HG03135 (cell line): ENCODE measurements at regions not wholly inside any gene's neighbourhood (a gene's known extent, or its start where the extent isn't known, plus 50 kb on each side); places are given as distances from the start of the nearest gene placed in this dataset.
"Not testable (repeated sequence)": the region's sequence is repeated elsewhere in the genome, so short reads cannot be mapped to it uniquely, and the experiment has no call there.

ENCODE experiments used
- ATAC-seq: cut with Tn5 transposase; IDR thresholded peaks from one replicate; pipeline ENCODE4 v1.9.1; 2021; ENCODE audit warnings: mild to moderate bottlenecking, moderate library complexity; ENCODE audit not compliant: unreplicated experiment

DNA sequence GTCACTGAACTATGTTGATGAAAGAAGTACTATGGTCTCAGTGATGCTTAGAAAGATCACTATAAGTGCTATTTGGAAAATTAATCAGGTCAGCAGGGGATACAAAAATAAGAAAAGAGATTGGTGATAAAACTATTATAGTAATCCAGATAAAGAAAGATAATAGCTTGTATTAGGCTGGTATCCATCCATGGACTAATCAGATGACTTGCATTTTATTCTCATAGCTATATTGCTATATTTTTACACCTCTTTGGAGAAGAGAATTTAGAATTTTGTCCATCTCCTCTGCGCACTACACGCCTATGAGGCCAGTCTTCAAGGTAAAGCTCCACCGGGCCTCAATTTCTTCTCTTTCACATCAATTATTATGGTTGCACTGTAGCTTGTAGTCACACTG is 635.1 kb upstream of the DDX18 start:
- no peak for ATAC-seq

DNA sequence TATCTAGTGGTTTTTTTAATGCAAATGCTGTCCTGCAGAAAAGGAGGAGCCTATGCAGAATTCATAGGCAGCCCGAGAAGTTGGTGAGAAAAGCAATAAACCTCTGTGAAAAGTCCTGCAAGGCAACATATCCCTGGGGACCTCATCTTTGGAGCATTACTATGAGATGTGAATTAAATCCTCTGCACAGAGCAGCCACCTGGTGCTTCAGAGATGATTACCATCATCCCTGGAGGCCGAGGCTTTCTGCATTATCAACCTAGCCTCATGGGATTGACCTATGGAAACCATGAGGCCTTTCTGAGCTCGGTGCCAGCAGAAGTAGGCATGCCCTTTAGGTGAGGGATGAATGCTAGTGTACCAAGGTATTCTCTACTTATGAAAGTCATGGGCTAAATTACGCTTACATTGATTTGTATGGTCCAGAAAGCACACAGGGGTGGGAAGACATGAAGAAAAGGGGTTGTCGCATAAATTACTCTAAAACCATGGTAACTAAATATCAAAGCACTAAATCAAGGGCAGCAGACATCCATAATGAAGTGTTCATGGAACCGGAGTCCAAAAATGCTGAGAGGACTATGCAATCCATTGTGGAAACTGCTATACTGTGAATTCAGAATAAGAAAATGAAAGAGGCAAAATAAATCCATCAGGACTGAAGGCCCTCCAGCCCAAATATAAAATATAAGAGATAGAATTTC is 623.5 kb upstream of the DDX18 start:
- ATAC-seq = no peak

DNA sequence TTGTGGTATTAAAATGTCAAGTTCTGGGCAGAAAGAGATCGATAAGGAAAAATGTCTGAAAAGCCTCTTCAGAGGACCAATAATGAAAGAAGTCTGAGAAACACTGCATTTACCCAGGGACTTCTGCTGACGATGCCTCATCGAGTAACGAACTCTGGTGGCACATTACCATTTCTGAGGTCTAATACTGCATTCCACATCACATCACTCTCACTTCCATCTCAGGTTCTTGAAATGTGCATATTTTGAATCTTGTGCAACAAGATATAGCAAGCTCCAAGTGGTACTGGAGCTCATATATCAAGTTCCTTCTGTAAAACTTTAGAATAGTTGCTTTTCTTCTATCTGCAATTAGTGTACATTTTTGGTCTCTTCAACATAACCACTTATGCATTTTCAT is 619.1 kb upstream of the DDX18 start:
- ATAC-seq = no peak

DNA sequence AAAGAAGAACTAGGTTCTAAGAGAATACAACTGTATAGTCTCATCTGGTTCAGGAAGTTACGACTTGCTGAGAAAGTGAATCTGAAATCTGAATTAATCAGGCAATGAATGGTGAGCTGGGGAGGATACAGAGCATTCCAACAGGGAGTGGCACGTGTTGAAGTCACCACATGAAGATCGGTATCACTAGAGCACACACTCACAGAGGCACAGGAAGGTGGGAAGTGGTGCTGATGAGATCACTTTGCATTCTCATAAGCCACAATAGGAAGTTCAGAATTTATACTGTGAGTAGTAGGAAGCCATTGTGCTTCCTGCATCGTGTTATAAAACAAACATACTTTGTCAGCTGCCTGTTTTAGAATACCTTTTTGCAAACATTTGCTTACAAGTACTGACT is 615.0 kb upstream of the DDX18 start:
- no peak for ATAC-seq

- ATAC-seq = no peak
Measured at GRCh38 chr2:117212562-117212961, 601.9 kb upstream of the DDX18 start.

- ATAC-seq = no peak
Measured at GRCh38 chr2:117217145-117217544, 597.3 kb upstream of the DDX18 start.

DNA sequence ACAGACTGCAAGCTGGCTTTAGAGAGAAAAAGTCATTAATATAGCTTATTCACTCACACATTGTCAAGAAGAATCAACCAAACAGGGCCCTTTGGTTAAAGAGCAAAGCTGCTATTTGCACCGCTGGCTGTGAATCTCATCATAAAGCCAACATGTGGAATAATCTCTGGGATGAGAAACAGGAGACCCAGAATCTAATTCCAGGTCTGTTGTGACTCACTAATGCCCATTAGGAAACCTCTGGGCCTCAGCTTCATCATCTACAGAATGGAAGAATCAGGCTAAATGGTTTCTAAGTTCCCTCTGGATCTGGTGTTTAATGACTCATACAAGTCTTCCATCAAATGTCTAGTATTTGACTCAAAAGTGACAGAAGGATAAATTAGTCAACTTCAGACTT is 591.7 kb upstream of the DDX18 start:
- no peak for ATAC-seq

DNA sequence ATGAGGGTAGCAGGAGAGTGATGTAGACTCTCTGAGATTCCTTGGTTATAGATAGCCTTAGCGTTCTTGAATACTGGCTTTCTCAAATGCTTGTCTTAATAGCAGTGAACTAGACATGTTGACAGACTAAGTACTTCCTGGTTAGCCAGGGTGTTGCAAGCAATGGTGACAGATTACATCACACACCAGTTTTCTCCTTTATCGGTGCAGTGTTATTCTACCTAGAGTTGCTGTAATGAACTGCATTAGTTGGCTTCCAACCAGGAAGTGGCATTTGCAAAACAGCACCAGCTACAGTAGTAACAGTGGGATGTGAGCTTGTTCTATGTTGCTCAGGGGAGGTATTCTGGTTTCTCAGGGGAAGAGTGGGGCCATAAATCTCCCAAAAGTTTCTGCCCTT is 582.2 kb upstream of the DDX18 start:
- no peak for ATAC-seq

- no peak for ATAC-seq
Measured at GRCh38 chr2:117257362-117257761, 557.1 kb upstream of the DDX18 start.

DNA sequence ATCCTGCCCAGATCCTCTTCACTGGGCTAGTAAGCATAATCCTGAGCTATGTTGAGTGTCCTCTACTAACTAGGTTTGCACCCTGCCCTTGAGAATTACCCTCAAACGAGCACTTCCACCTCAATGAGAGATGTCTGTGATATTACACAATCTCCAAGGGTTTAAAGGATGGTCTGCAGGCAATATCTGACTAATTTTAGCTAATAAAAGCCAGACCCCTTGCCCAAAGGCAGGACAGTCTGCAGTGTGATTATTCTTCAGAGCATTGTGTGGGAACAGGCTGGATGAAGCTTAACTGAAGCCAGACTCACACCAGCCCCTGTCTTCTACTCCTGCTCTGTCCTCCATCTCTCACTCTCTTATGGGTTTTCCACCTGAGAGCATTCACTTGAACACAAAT is 544.9 kb upstream of the DDX18 start:
- ATAC-seq = no peak

DNA sequence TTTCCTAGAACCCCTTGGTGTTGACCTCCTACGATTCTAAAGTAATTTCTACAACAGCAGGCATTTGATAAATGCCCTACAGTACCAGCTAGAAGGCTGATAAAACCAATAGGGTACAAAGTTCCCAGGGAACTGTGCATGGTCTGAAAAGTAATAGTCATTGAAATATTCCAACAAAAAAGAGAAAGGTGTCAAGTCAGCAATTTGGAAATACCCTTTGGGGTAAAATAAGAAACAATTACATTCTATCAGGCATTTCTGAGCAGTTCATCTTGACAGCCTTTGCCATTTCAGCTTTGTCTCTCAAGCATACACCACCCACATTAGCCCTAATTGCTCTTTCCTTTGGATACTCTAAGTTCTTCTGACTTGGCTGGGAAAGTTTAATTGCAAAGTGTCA is 542.9 kb upstream of the DDX18 start:
- no peak for ATAC-seq

GRCh38 chr2:117273009-117273671 is 541.4 kb upstream of the DDX18 start:
- no peak for ATAC-seq

DNA sequence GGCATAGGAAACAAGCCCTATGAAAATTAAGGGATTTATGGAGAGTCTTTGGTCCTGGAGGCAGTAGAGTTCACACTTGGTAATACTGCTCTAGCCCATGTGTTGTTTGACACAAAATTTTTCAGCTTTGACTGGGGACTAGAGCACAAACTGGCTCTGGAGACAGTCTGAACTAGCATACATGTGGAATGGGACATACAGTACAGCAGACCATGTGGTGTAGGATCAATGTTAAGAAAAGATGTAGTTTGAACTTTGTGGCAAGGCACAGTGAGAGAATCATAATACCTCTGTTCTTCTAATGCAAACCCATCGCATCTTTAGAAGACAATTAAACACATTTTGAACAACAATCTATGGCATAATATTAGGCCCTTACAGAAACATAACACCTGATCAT is 521.5 kb upstream of the DDX18 start:
- ATAC-seq = no peak

DNA sequence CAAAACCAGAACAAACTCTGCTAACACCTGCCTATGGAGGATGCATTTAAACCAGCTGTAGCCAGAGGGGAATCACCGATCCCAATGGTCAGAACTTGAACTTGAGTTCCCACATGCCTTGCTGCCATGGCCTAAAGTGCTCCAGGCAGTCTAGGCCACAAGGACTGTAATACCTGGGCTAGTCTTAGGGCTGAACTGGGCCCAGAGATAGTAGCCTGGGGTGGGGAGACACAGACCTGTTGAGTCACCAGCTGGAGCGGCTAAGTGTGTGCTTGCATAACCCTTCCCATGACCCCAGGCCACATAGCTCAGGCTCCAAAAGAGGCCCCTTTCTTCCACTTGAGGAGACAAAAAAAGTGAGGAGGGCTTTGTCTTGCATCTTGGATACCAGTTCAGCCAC is 515.0 kb upstream of the DDX18 start:
- ATAC-seq = no peak

GRCh38 chr2:117308861-117309770 is 505.4 kb upstream of the DDX18 start:
- ATAC-seq = no peak

DNA sequence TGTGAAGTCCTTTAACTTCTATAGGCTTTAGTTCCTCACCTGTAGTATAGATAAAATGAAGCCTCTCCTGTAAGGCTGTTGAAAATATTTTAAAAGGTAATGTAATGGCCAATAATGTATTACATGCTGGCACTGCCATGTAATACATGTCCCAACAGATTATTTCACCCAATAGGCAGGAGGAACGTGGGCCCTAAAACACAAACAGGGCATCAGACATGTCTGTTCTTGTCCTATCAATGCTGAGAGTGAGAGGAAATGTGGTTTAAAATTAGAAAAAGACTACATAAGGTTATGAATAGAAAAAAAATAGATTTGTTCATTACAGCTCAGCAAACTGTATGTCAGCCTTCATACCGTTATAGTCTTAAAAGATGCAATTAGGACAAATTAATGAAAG is 492.7 kb upstream of the DDX18 start:
- no peak for ATAC-seq

DNA sequence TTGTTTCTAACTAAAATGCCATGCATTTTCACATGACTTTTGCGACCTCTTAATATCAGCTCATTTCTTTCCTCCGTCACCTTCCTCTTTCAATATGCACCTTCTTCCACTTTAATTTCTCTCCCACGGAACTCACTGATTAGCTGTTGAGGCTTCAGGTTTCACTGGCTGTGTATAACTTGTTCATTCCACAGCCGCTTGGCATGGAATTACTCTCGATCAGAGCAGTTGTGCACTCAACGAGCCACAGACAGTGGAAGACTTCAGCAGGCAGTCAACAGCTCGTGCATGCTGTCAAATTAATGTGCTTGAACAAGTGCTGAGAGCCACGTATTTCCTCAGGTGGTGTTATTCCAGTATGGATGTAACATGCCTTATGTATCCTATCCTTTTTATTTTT is 491.2 kb upstream of the DDX18 start:
- no peak for ATAC-seq

DNA sequence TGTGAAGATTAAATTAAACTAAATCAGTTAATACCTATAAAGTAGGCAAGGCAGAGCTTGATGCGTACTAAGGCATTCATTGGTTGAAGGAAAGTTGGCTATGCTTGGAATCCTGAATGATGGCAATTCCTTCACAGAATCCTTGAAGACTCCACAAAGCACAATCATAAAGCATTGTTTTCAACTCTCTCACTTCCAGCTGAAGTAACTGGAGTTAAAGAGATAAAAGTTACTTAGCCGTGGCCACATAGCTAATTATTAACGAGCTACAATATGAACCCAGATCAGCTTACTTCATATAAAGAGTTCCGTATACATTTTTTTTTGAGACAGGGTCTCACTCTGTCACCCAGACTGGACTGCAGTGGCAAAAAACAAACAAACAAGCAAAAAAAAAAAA is 483.9 kb upstream of the DDX18 start:
- no peak for ATAC-seq

- no peak for ATAC-seq
Measured at GRCh38 chr2:117335967-117336366, 478.5 kb upstream of the DDX18 start.

- ATAC-seq = no peak
Measured at GRCh38 chr2:117336496-117336895, 478.0 kb upstream of the DDX18 start.

DNA sequence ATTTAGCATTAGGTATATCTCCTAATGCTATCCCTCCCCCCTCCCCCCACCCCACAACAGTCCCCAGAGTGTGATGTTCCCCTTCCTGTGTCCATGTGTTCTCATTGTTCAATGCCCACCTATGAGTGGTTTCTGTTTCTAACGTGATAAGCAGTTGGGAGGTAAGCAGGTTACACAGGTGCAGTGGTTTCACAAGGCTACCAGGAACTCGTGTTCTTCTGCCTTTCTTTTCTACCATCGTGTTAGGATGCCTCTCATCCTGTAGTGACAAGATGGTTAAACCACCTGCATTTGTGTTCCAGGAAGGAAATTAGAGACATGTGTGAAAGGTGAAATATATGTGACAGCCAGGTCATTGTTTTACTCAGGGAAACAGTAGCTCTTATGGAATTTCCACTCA is 476.5 kb upstream of the DDX18 start:
- not testable (repeated sequence) for ATAC-seq

DNA sequence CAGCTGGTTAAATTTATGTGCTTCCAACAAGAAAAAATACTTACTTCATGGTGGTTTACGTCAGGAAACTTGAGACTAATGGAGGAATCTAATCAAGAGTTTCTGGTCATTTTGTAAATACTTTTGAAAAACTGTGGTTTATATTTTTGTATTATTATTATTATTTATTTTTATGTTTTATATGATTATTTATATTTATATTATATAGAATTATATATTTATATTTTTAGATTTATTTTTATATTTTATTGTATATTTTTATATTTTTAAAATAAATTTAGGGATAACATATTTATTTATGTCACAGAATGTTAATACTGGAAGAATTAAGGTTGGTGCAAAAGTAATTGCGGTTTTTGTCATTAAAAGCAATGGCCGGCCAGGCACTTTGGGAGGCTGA is 474.5 kb upstream of the DDX18 start:
- no peak for ATAC-seq
